Activated T-cell treated with anti-CD3 and anti-CD28 coated beads, Interleukin-2, amount 50 U/mL, for 24 hours (primary cell): ENCODE measurements at regions not wholly inside any gene's neighbourhood (a gene's known extent, or its start where the extent isn't known, plus 50 kb on each side); places are given as distances from the start of the nearest gene placed in this dataset.

Source experiments
- DNase-seq: peaks from one replicate; pipeline ENCODE4 v3.0.0-alpha.2; 2020
- H3K27ac Mint-ChIP-seq: 2 replicates; pipeline ENCODE4 v1.8.0; 2020; ENCODE audit warnings: mild to moderate bottlenecking, mixed read lengths
- H3K27me3 Mint-ChIP-seq: 2 replicates; pipeline ENCODE4 v1.8.0; 2020; ENCODE audit warnings: mixed read lengths
- H3K36me3 Mint-ChIP-seq: 2 replicates; pipeline ENCODE4 v1.8.0; 2020; ENCODE audit warnings: low read depth, mixed read lengths
- H3K4me1 Mint-ChIP-seq: 2 replicates; pipeline ENCODE4 v1.8.0; 2020; ENCODE audit warnings: low read depth, mixed read lengths
- H3K4me3 Mint-ChIP-seq: 2 replicates; pipeline ENCODE4 v1.8.0; 2020; ENCODE audit warnings: mild to moderate bottlenecking, moderate library complexity, mixed read lengths
- H3K9me3 Mint-ChIP-seq: 2 replicates; pipeline ENCODE4 v1.8.0; 2020; ENCODE audit warnings: mixed read lengths

GRCh38 chr13:109468123-109468522 is 318.3 kb downstream of the IRS2 start:
- no peak for DNase-seq
- Mint-ChIP-seq H3K4me3 (no peak overlapping the region), H3K27me3 (peaks cover 12% of the 10 kb centered on the region), H3K9me3 (peaks cover 7% of the 10 kb centered on the region), H3K27ac (no peak overlapping the region), H3K36me3 (no peaks in the 10 kb centered on the region), H3K4me1 (no peaks in the 10 kb centered on the region)

- Mint-ChIP-seq H3K9me3 (peaks cover 21% of the 10 kb centered on the region), H3K36me3 (no peaks in the 10 kb centered on the region), H3K4me3 (no peak overlapping the region), H3K27ac (no peak overlapping the region), H3K27me3 (peaks cover 12% of the 10 kb centered on the region), H3K4me1 (no peaks in the 10 kb centered on the region)
- no peak for DNase-seq
Observed at GRCh38 chr13:109465148-109465547, 321.2 kb downstream of the IRS2 start.

GRCh38 chr13:109454167-109454917 is 332.0 kb downstream of the IRS2 start:
- Mint-ChIP-seq H3K27ac (no peak overlapping the region), H3K4me1 (no peaks in the 10 kb centered on the region), H3K9me3 (peaks cover 7% of the 10 kb centered on the region), H3K27me3 (peaks cover 21% of the 10 kb centered on the region), H3K4me3 (no peak overlapping the region), H3K36me3 (no peaks in the 10 kb centered on the region)
- DNase-seq, result no peak

GRCh38 chr13:109451726-109452125 is 334.7 kb downstream of the IRS2 start:
- peaks cover 7% of the 10 kb centered on the region for H3K9me3 Mint-ChIP-seq
- no peaks in the 10 kb centered on the region for H3K36me3 Mint-ChIP-seq
- H3K4me1 Mint-ChIP-seq, result no peaks in the 10 kb centered on the region
- H3K27ac Mint-ChIP-seq, result no peak overlapping the region
- no peak overlapping the region for H3K4me3 Mint-ChIP-seq
- no peak for DNase-seq
- H3K27me3 Mint-ChIP-seq, result peaks cover 19% of the 10 kb centered on the region

GRCh38 chr13:109448629-109449028 is 337.8 kb downstream of the IRS2 start:
- peaks cover 7% of the 10 kb centered on the region for H3K9me3 Mint-ChIP-seq
- no peak for DNase-seq
- no peaks in the 10 kb centered on the region for H3K36me3 Mint-ChIP-seq
- H3K4me1 Mint-ChIP-seq, result no peaks in the 10 kb centered on the region
- no peak overlapping the region for H3K27ac Mint-ChIP-seq
- H3K4me3 Mint-ChIP-seq, result no peak overlapping the region
- peaks cover 22% of the 10 kb centered on the region for H3K27me3 Mint-ChIP-seq

GRCh38 chr13:109447667-109448066 is 338.7 kb downstream of the IRS2 start:
- Mint-ChIP-seq H3K27ac (no peak overlapping the region), H3K36me3 (no peaks in the 10 kb centered on the region), H3K4me3 (no peak overlapping the region), H3K9me3 (no peaks in the 10 kb centered on the region), H3K27me3 (peaks cover 19% of the 10 kb centered on the region), H3K4me1 (no peaks in the 10 kb centered on the region)
- no peak for DNase-seq

- H3K27me3 Mint-ChIP-seq, result peaks cover 4% of the 10 kb centered on the region
- DNase-seq, result no peak
- no peaks in the 10 kb centered on the region for H3K9me3 Mint-ChIP-seq
- no peak overlapping the region for H3K27ac Mint-ChIP-seq
- no peaks in the 10 kb centered on the region for H3K4me1 Mint-ChIP-seq
- no peaks in the 10 kb centered on the region for H3K36me3 Mint-ChIP-seq
- no peak overlapping the region for H3K4me3 Mint-ChIP-seq
Observed at GRCh38 chr13:109440320-109440719, 346.1 kb downstream of the IRS2 start.

- no peak for DNase-seq
- no peak overlapping the region for H3K4me3 Mint-ChIP-seq
Observed at GRCh38 chr13:109439813-109440212, 346.6 kb downstream of the IRS2 start.

GRCh38 chr13:109436841-109437240 is 349.5 kb downstream of the IRS2 start:
- Mint-ChIP-seq H3K4me3 (no peak overlapping the region), H3K4me1 (no peaks in the 10 kb centered on the region), H3K27ac (no peak overlapping the region), H3K36me3 (no peaks in the 10 kb centered on the region), H3K27me3 (peaks cover 11% of the 10 kb centered on the region), H3K9me3 (peaks cover 5% of the 10 kb centered on the region)
- no peak for DNase-seq

More at GRCh38 chr13:109439813-109440212, 346.6 kb downstream of the IRS2 start:
- no peak overlapping the region for H3K27ac Mint-ChIP-seq
- H3K9me3 Mint-ChIP-seq, result no peaks in the 10 kb centered on the region
- H3K36me3 Mint-ChIP-seq, result no peaks in the 10 kb centered on the region
- H3K4me1 Mint-ChIP-seq, result no peaks in the 10 kb centered on the region
- H3K27me3 Mint-ChIP-seq, result peaks cover 7% of the 10 kb centered on the region

- Mint-ChIP-seq H3K4me3 (no peak overlapping the region), H3K36me3 (no peaks in the 10 kb centered on the region), H3K9me3 (peaks cover 5% of the 10 kb centered on the region), H3K27ac (no peak overlapping the region), H3K27me3 (peaks cover 15% of the 10 kb centered on the region), H3K4me1 (no peaks in the 10 kb centered on the region)
- no peak for DNase-seq
Observed at GRCh38 chr13:109436055-109436622, 350.2 kb downstream of the IRS2 start.

GRCh38 chr13:109431217-109431616 is 355.2 kb downstream of the IRS2 start:
- DNase-seq, result no peak
- Mint-ChIP-seq H3K4me1 (peaks cover 11% of the 10 kb centered on the region), H3K27ac (no peak overlapping the region), H3K9me3 (peaks cover 8% of the 10 kb centered on the region), H3K27me3 (peaks cover 24% of the 10 kb centered on the region), H3K36me3 (no peaks in the 10 kb centered on the region), H3K4me3 (no peak overlapping the region)

- Mint-ChIP-seq H3K9me3 (peaks cover 4% of the 10 kb centered on the region), H3K27me3 (peaks cover 22% of the 10 kb centered on the region), H3K27ac (no peak overlapping the region), H3K4me1 (peaks cover 11% of the 10 kb centered on the region), H3K4me3 (no peak overlapping the region), H3K36me3 (no peaks in the 10 kb centered on the region)
- no peak for DNase-seq
Observed at GRCh38 chr13:109428146-109428545, 358.2 kb downstream of the IRS2 start.

GRCh38 chr13:109427695-109428094 is 358.7 kb downstream of the IRS2 start:
- Mint-ChIP-seq H3K9me3 (peaks cover 3% of the 10 kb centered on the region), H3K27ac (no peak overlapping the region), H3K4me1 (peaks cover 11% of the 10 kb centered on the region), H3K4me3 (no peak overlapping the region), H3K27me3 (peaks cover 24% of the 10 kb centered on the region), H3K36me3 (no peaks in the 10 kb centered on the region)
- no peak for DNase-seq

- Mint-ChIP-seq H3K9me3 (peaks cover 3% of the 10 kb centered on the region), H3K27me3 (peaks cover 26% of the 10 kb centered on the region), H3K27ac (no peak overlapping the region), H3K4me1 (peaks cover 11% of the 10 kb centered on the region), H3K36me3 (no peaks in the 10 kb centered on the region), H3K4me3 (no peak overlapping the region)
- no peak for DNase-seq
Observed at GRCh38 chr13:109427148-109427547, 359.2 kb downstream of the IRS2 start.

GRCh38 chr13:109426690-109426990 is 359.7 kb downstream of the IRS2 start:
- Mint-ChIP-seq H3K4me1 (peaks cover 11% of the 10 kb centered on the region), H3K9me3 (peaks cover 3% of the 10 kb centered on the region), H3K4me3 (no peak overlapping the region), H3K27me3 (peaks cover 22% of the 10 kb centered on the region), H3K27ac (no peak overlapping the region), H3K36me3 (no peaks in the 10 kb centered on the region)
- no peak for DNase-seq
